ENCODE measurements at regions not wholly inside any gene's neighbourhood (a gene's known extent, or its start where the extent isn't known, plus 50 kb on each side); places are given as distances from the start of the nearest gene placed in this dataset.

- no peak for TF ChIP-seq CTCF (IDR thresholded peaks at IDR 0.05; ENCODE audit: control extremely low read depth, extremely low read depth, low read depth, missing control alignments)
- CTCF ChIA-PET = interaction anchor here (1.2 kb wide), 1 partner anchor 14 kb away, joined by 5 read pairs; no protein-coding TSS in a partner anchor
- POLR2A ChIA-PET = no interaction called here
- no peak for DNase-seq (ENCODE audit: extremely low spot score)
Observed at GRCh38 chr3:68060910-68061309, 406.5 kb upstream of the SUCLG2 start.

- no peak for TF ChIP-seq CTCF (IDR thresholded peaks at IDR 0.05; ENCODE audit: control extremely low read depth, extremely low read depth, low read depth, missing control alignments)
- ChIA-PET POLR2A (no interaction called here), CTCF (interaction anchor here (1.2 kb wide), 1 partner anchor 13 kb away, joined by 5 read pairs; no protein-coding TSS in a partner anchor)
- no peak for DNase-seq (ENCODE audit: extremely low spot score)
Observed at GRCh38 chr3:68060191-68060590, 405.8 kb upstream of the SUCLG2 start.

GRCh38 chr3:68059628-68060152, 405.3 kb upstream of the SUCLG2 start:
- no peak for DNase-seq (ENCODE audit: extremely low spot score)
- CTCF ChIA-PET = no interaction called here
- POLR2A ChIA-PET = no interaction called here
- no peak for TF ChIP-seq CTCF (IDR thresholded peaks at IDR 0.05; ENCODE audit: control extremely low read depth, extremely low read depth, low read depth, missing control alignments)

- DNase-seq (ENCODE audit: extremely low spot score) = no peak
- TF ChIP-seq CTCF (IDR thresholded peaks at IDR 0.05; ENCODE audit: control extremely low read depth, extremely low read depth, low read depth, missing control alignments) = no peak
- POLR2A ChIA-PET = no interaction called here
- CTCF ChIA-PET = interaction anchor here (1.3 kb wide), 1 partner anchor 32 kb away, joined by 3 read pairs; no protein-coding TSS in a partner anchor
Observed at GRCh38 chr3:68057637-68058320, 403.4 kb upstream of the SUCLG2 start.

- no peak for DNase-seq (ENCODE audit: extremely low spot score)
- ChIA-PET POLR2A (no interaction called here), CTCF (no interaction called here)
- no peak for TF ChIP-seq CTCF (IDR thresholded peaks at IDR 0.05; ENCODE audit: control extremely low read depth, extremely low read depth, low read depth, missing control alignments)
Observed at GRCh38 chr3:68056556-68056955, 402.1 kb upstream of the SUCLG2 start.

GRCh38 chr3:68055215-68055614, 400.8 kb upstream of the SUCLG2 start:
- no peak for DNase-seq (ENCODE audit: extremely low spot score)
- no peak for TF ChIP-seq CTCF (IDR thresholded peaks at IDR 0.05; ENCODE audit: control extremely low read depth, extremely low read depth, low read depth, missing control alignments)
- POLR2A ChIA-PET = no interaction called here
- CTCF ChIA-PET = no interaction called here
